Type B pancreatic cell (in vitro differentiated cells): ENCODE measurements at regions not wholly inside any gene's neighbourhood (a gene's known extent, or its start where the extent isn't known, plus 50 kb on each side); places are given as distances from the start of the nearest gene placed in this dataset.

ENCODE experiments used
- DNase-seq: peaks from one replicate; pipeline ENCODE4 v3.0.0; 2021; ENCODE audit warnings: mixed read lengths; ENCODE audit not compliant: unreplicated experiment; ENCODE audit errors: extremely low spot score
- H3K27ac Mint-ChIP-seq: 2 replicates; pipeline ENCODE4 v1.8.0; 2021; ENCODE audit warnings: mild to moderate bottlenecking, mixed read lengths
- H3K27me3 Mint-ChIP-seq: 2 replicates; pipeline ENCODE4 v1.8.0; 2021; ENCODE audit warnings: mixed read lengths
- H3K36me3 Mint-ChIP-seq: 2 replicates; pipeline ENCODE4 v1.8.0; 2021; ENCODE audit warnings: mixed read lengths
- H3K4me1 Mint-ChIP-seq: one replicate; pipeline ENCODE4 v1.8.0; 2021; ENCODE audit warnings: mixed read lengths; ENCODE audit not compliant: unreplicated experiment
- H3K4me3 Mint-ChIP-seq: 2 replicates; pipeline ENCODE4 v1.8.0; 2021; ENCODE audit warnings: mild to moderate bottlenecking, mixed read lengths
- H3K9me3 Mint-ChIP-seq: 2 replicates; pipeline ENCODE4 v1.8.0; 2021; ENCODE audit warnings: mixed read lengths
- CTCF ChIP-seq: fragments of 200-600 bp; sonication (generic); conservative IDR thresholded peaks from 2 replicates; pipeline ENCODE4 v1.5.0; 2021; ENCODE audit warnings: antibody characterized with exemption, mild to moderate bottlenecking

GRCh38 chr6:105564121-105564902 is 161.4 kb upstream of the PREP start:
- Mint-ChIP-seq H3K27me3 (peaks cover 3% of the 10 kb centered on the region), H3K4me1 (no peaks in the 10 kb centered on the region), H3K36me3 (no peaks in the 10 kb centered on the region), H3K9me3 (no peaks in the 10 kb centered on the region), H3K4me3 (no peak overlapping the region), H3K27ac (no peak overlapping the region)
- DNase-seq, result no peak
- TF ChIP-seq CTCF, result no peak

- Mint-ChIP-seq H3K4me1 (no peaks in the 10 kb centered on the region), H3K9me3 (no peaks in the 10 kb centered on the region), H3K27me3 (peaks cover 3% of the 10 kb centered on the region), H3K27ac (no peak overlapping the region), H3K4me3 (no peak overlapping the region), H3K36me3 (no peaks in the 10 kb centered on the region)
- no peak for TF ChIP-seq CTCF
- DNase-seq, result no peak
These were observed 159.1 kb upstream of the PREP start for GRCh38 chr6:105562027-105562426.

GRCh38 chr6:105561486-105561885 is 158.6 kb upstream of the PREP start:
- Mint-ChIP-seq H3K9me3 (no peaks in the 10 kb centered on the region), H3K4me3 (no peak overlapping the region)

GRCh38 chr6:105560611-105561066 is 157.8 kb upstream of the PREP start:
- Mint-ChIP-seq H3K27ac (no peak overlapping the region), H3K27me3 (no peaks in the 10 kb centered on the region), H3K36me3 (no peaks in the 10 kb centered on the region), H3K4me1 (no peaks in the 10 kb centered on the region), H3K4me3 (no peak overlapping the region), H3K9me3 (peaks cover 4% of the 10 kb centered on the region)
- DNase-seq, result no peak
- TF ChIP-seq CTCF, result no peak

More at GRCh38 chr6:105561486-105561885, 158.6 kb upstream of the PREP start:
- H3K36me3 Mint-ChIP-seq, result no peaks in the 10 kb centered on the region
- peaks cover under 1% of the 10 kb centered on the region for H3K27me3 Mint-ChIP-seq
- DNase-seq, result no peak
- no peaks in the 10 kb centered on the region for H3K4me1 Mint-ChIP-seq
- no peak overlapping the region for H3K27ac Mint-ChIP-seq
- TF ChIP-seq CTCF, result no peak

- TF ChIP-seq CTCF, result no peak
- Mint-ChIP-seq H3K4me3 (no peak overlapping the region), H3K9me3 (peaks cover 4% of the 10 kb centered on the region), H3K4me1 (no peaks in the 10 kb centered on the region), H3K27me3 (peaks cover 4% of the 10 kb centered on the region), H3K36me3 (no peaks in the 10 kb centered on the region), H3K27ac (no peak overlapping the region)
- DNase-seq, result no peak
These were observed 154.4 kb upstream of the PREP start for GRCh38 chr6:105557291-105557690.
